ENCODE measurements at regions not wholly inside any gene's neighbourhood (a gene's known extent, or its start where the extent isn't known, plus 50 kb on each side); places are given as distances from the start of the nearest gene placed in this dataset.

GRCh38 chr21:35414507-35415139, 365.5 kb upstream of the RUNX1 start:
- whole genome bisulfite sequencing, 4 donors, result 74 to 77% (median 75%) methylated on average over 7 of the region's 7 CpGs
- no peak overlapping the region for H3K27ac ChIP-seq
- intact Hi-C loops (cut with DNase I), result no loop called here
- H3K36me3 ChIP-seq (replicated peaks in 1 of 2), result no peaks in the 10 kb centered on the region
- no peak overlapping the region for H3K4me3 ChIP-seq
- TF ChIP-seq CTCF (IDR thresholded peaks at IDR 0.05) (no peak), POLR2A (IDR thresholded peaks at IDR 0.05) (no peak)
- H3K27me3 ChIP-seq, result no peaks in the 10 kb centered on the region
- H3K9me3 ChIP-seq (replicated peaks in 1 of 3), result no peaks in the 10 kb centered on the region
- DNase-seq, result no peak
- no peaks in the 10 kb centered on the region for H3K4me1 ChIP-seq (replicated peaks in 1 of 2)

- no peak for TF ChIP-seq CTCF (IDR thresholded peaks at IDR 0.05)
- no peak for TF ChIP-seq POLR2A (IDR thresholded peaks at IDR 0.05)
- no peak for DNase-seq
- intact Hi-C loops (cut with DNase I), result no loop called here
- Histone ChIP-seq H3K4me3 (no peak overlapping the region), H3K27me3 (no peaks in the 10 kb centered on the region), H3K27ac (no peak overlapping the region), H3K4me1 (replicated peaks in 1 of 2) (no peaks in the 10 kb centered on the region), H3K9me3 (replicated peaks in 1 of 3) (no peaks in the 10 kb centered on the region), H3K36me3 (replicated peaks in 1 of 2) (no peaks in the 10 kb centered on the region)
- 70 to 85% (median 73%) methylated on average over 3 of the region's 3 CpGs for WGBS, 4 donors
Measured at GRCh38 chr21:35414056-35414455, 365.0 kb upstream of the RUNX1 start.

GRCh38 chr21:35412231-35412630, 363.1 kb upstream of the RUNX1 start:
- Histone ChIP-seq H3K27ac (no peak overlapping the region), H3K27me3 (no peaks in the 10 kb centered on the region), H3K36me3 (replicated peaks in 1 of 2) (no peaks in the 10 kb centered on the region), H3K4me1 (replicated peaks in 1 of 2) (no peaks in the 10 kb centered on the region), H3K4me3 (no peak overlapping the region), H3K9me3 (replicated peaks in 1 of 3) (no peaks in the 10 kb centered on the region)
- TF ChIP-seq CTCF (IDR thresholded peaks at IDR 0.05), result no peak
- TF ChIP-seq POLR2A (IDR thresholded peaks at IDR 0.05), result no peak
- no peak for DNase-seq
- intact Hi-C loops (cut with DNase I), result no loop called here
- WGBS, 4 donors, result 85 to 99% (median 94%) methylated on average over 3 of the region's 3 CpGs

- Histone ChIP-seq H3K27me3 (no peaks in the 10 kb centered on the region), H3K9me3 (replicated peaks in 1 of 3) (no peaks in the 10 kb centered on the region), H3K4me1 (replicated peaks in 1 of 2) (no peaks in the 10 kb centered on the region), H3K36me3 (replicated peaks in 1 of 2) (no peaks in the 10 kb centered on the region), H3K4me3 (no peak overlapping the region), H3K27ac (no peak overlapping the region)
- intact Hi-C loops (cut with DNase I), result no loop called here
- WGBS, 4 donors, result 86 to 92% (median 89%) methylated on average over 11 of the region's 11 CpGs
- no peak for DNase-seq
- no peak for TF ChIP-seq CTCF (IDR thresholded peaks at IDR 0.05)
- no peak for TF ChIP-seq POLR2A (IDR thresholded peaks at IDR 0.05)
Measured at GRCh38 chr21:35411434-35411833, 362.3 kb upstream of the RUNX1 start.

Data from adrenal gland (tissue), 9 donors.